Astrocyte (in vitro differentiated cells and primary cell): ENCODE measurements at regions not wholly inside any gene's neighbourhood (a gene's known extent, or its start where the extent isn't known, plus 50 kb on each side); places are given as distances from the start of the nearest gene placed in this dataset.

Experiments used
- EZH2 ChIP-seq: IDR thresholded peaks from 2 replicates; pipeline ENCODE4 v1.6.1; 2012; ENCODE audit warnings: mild to moderate bottlenecking, low read length, inconsistent platforms; ENCODE audit not compliant: insufficient read depth
- TF ChIP-seq, protein P1 (sequence below): IDR thresholded peaks from 2 replicates; pipeline ENCODE4 v1.5.1; 2011; ENCODE audit warnings: low read depth, mild to moderate bottlenecking, inconsistent platforms, low read length, moderate library complexity; ENCODE audit not compliant: insufficient read depth

DNA sequence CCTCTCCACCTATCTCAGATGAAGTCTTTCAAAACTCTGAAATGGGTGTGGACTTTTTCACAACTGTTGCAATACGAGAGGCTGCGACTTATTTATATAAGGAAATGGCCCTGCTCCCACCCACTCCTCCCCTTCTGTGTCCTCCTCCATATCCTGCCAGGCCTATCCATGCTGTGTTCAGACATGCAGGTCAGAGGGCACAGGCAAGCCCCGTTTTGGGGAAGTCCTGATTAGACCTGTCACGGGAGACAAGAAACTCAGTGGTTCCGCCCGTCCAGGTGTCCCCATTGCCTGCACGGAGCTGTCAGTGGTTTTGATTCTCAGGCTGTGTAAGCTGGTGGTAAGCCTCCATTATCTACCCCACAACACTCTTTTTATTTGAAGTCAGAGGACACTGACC, 99.6 kb upstream of the MGAT5 start:
- TF ChIP-seq, protein P1, sequence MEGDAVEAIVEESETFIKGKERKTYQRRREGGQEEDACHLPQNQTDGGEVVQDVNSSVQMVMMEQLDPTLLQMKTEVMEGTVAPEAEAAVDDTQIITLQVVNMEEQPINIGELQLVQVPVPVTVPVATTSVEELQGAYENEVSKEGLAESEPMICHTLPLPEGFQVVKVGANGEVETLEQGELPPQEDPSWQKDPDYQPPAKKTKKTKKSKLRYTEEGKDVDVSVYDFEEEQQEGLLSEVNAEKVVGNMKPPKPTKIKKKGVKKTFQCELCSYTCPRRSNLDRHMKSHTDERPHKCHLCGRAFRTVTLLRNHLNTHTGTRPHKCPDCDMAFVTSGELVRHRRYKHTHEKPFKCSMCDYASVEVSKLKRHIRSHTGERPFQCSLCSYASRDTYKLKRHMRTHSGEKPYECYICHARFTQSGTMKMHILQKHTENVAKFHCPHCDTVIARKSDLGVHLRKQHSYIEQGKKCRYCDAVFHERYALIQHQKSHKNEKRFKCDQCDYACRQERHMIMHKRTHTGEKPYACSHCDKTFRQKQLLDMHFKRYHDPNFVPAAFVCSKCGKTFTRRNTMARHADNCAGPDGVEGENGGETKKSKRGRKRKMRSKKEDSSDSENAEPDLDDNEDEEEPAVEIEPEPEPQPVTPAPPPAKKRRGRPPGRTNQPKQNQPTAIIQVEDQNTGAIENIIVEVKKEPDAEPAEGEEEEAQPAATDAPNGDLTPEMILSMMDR: no peak
- TF ChIP-seq EZH2: no peak
